MM.1S (cell line): ENCODE measurements at regions not wholly inside any gene's neighbourhood (a gene's known extent, or its start where the extent isn't known, plus 50 kb on each side); places are given as distances from the start of the nearest gene placed in this dataset.

ENCODE experiments used
- CTCF ChIP-seq: fragments of 300-600 bp; sonication (generic); IDR thresholded peaks from 2 replicates; pipeline ENCODE4 v1.5.1; 2016; ENCODE audit warnings: antibody characterized with exemption, low read length, mixed read lengths
- EZH2phosphoT487 ChIP-seq: fragments of 300-600 bp; sonication (generic); IDR thresholded peaks from 2 replicates; pipeline ENCODE4 v1.6.1; 2018; ENCODE audit warnings: antibody characterized with exemption, low read length

GRCh38 chr20:1831096-1831495 lies 64.1 kb upstream of the SIRPA start:
- TF ChIP-seq CTCF (no peak), EZH2phosphoT487 (no peak)
